Lower lobe of right lung (tissue), 2 donors: ENCODE measurements at regions not wholly inside any gene's neighbourhood (a gene's known extent, or its start where the extent isn't known, plus 50 kb on each side); places are given as distances from the start of the nearest gene placed in this dataset.

Experiments
- ATAC-seq, 2 donors: fragments of 200-7000 bp; cut with Tn5 transposase; one replicate each; pipeline ENCODE4 v1.9.1; 2020 to 2022; ENCODE audit warnings: mild to moderate bottlenecking in 2 of 2, moderate library complexity in 2 of 2
- DNase-seq: peaks from one replicate; pipeline ENCODE4 v3.0.0-alpha.2; 2020
- H3K27ac ChIP-seq: fragments of 200-600 bp; one replicate; pipeline ENCODE4 v1.8.0; 2022
- H3K27me3 ChIP-seq: fragments of 200-600 bp; one replicate; pipeline ENCODE4 v1.8.0; 2022; ENCODE audit warnings: low read depth
- H3K36me3 ChIP-seq: fragments of 200-600 bp; one replicate; pipeline ENCODE4 v1.8.0; 2022; ENCODE audit warnings: mild to moderate bottlenecking
- H3K4me1 ChIP-seq: fragments of 200-600 bp; one replicate; pipeline ENCODE4 v1.8.0; 2022
- H3K4me3 ChIP-seq: fragments of 200-600 bp; one replicate; pipeline ENCODE4 v1.8.0; 2022; ENCODE audit warnings: mild to moderate bottlenecking
- H3K9me3 ChIP-seq: fragments of 200-600 bp; one replicate; pipeline ENCODE4 v1.8.0; 2022
- intact Hi-C: fragments of 100-400 bp; cut with DNase I; formaldehyde crosslinking; loops from one replicate; pipeline ENCODE4 v1.11.0; 2022
- TF ChIP-seq, protein P1 (sequence below): fragments of 200-600 bp; IDR thresholded peaks from one replicate; pipeline ENCODE4 v1.8.0; 2022; ENCODE audit warnings: antibody characterized with exemption, mild to moderate bottlenecking
- donor health status: DM: no; HTN: yes; CAD: no; lungs with severe emphysema.

DNA sequence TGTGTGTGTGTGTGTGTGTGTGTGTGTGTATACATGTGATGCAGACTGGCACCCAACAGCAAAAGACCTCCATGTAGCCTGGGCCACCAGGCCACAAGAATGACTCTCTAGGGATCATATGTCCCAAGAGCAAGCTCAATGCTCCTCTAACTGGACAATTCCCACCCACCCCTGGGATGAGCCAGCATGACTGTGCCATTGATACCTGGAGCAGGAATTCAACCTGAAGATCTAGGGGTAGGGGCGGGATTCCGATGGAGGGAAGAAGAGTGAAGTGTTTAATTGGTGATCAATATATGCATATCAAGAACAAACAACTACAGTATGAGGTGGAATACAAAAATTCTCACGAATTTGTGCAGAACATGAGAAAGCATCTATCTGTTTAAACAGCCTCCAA lies 136.2 kb downstream of the PSMG1 start:
- Histone ChIP-seq H3K4me3 (no peak overlapping the region), H3K9me3 (no peaks in the 10 kb centered on the region), H3K36me3 (no peaks in the 10 kb centered on the region), H3K27ac (no peak overlapping the region), H3K27me3 (no peaks in the 10 kb centered on the region), H3K4me1 (no peaks in the 10 kb centered on the region)
- ATAC-seq (no peak), DNase-seq (no peak)
- TF ChIP-seq, protein P1, sequence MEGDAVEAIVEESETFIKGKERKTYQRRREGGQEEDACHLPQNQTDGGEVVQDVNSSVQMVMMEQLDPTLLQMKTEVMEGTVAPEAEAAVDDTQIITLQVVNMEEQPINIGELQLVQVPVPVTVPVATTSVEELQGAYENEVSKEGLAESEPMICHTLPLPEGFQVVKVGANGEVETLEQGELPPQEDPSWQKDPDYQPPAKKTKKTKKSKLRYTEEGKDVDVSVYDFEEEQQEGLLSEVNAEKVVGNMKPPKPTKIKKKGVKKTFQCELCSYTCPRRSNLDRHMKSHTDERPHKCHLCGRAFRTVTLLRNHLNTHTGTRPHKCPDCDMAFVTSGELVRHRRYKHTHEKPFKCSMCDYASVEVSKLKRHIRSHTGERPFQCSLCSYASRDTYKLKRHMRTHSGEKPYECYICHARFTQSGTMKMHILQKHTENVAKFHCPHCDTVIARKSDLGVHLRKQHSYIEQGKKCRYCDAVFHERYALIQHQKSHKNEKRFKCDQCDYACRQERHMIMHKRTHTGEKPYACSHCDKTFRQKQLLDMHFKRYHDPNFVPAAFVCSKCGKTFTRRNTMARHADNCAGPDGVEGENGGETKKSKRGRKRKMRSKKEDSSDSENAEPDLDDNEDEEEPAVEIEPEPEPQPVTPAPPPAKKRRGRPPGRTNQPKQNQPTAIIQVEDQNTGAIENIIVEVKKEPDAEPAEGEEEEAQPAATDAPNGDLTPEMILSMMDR = no peak
- intact Hi-C loops = no loop called here

DNA sequence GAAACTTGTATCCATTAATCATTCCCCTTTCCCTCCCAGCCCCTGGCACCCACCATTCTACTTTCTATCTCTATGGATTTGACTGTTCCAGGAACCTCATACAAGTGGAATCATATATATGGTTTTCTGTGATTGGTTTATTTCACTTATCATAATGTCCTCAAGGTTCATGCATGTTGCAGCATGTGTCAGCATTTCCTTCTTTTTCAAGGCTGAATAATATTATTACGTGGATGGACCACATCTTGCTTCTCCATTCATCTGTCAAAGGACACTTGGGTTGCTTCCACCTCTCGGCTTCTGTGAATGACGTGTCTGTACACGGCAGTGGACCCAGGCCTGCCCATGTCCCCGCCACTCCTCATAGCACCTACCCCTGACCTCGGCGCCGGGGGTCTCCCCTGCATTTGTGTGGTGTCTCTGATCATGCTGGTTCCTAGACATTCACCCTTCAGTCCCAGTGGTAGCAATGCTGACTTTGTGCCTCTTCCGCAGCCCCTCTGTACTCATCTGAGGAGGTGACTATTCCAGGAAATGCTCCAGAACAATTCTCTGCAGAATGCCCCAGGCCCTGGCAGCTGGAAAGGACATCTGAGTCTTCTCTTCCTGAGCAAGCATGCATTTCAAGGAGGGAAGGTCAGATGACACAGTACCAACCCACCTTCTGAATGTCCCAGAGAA lies 136.9 kb downstream of the PSMG1 start:
- ATAC-seq = no peak

DNA sequence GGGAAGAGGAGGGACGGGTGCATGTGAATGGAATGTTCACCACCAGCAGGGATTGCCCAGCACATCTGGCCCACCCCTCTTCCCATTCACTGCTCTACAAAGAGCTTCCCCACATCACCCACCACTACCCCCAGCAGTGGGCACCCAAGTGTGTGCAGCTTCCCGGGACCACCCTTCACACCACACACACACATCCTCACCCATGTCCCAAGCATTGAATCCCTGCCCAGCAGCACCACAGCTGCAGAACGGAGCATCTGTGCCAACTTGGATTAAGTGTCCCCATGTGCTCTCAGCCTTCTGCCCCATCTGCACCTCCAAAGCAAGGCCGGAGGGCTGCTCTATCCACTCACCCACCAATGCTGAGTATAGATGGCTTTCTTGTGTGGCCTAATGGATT lies 141.4 kb downstream of the PSMG1 start:
- no peak overlapping the region for H3K27ac ChIP-seq

More for the DNA sequence above, 136.9 kb downstream of the PSMG1 start:
- TF ChIP-seq, protein P1 = no peak
- Histone ChIP-seq H3K27ac (no peak overlapping the region), H3K4me3 (no peak overlapping the region), H3K36me3 (no peaks in the 10 kb centered on the region), H3K9me3 (no peaks in the 10 kb centered on the region), H3K27me3 (no peaks in the 10 kb centered on the region), H3K4me1 (peaks cover 2% of the 10 kb centered on the region)
- DNase-seq = no peak
- intact Hi-C loops = no loop called here

DNA sequence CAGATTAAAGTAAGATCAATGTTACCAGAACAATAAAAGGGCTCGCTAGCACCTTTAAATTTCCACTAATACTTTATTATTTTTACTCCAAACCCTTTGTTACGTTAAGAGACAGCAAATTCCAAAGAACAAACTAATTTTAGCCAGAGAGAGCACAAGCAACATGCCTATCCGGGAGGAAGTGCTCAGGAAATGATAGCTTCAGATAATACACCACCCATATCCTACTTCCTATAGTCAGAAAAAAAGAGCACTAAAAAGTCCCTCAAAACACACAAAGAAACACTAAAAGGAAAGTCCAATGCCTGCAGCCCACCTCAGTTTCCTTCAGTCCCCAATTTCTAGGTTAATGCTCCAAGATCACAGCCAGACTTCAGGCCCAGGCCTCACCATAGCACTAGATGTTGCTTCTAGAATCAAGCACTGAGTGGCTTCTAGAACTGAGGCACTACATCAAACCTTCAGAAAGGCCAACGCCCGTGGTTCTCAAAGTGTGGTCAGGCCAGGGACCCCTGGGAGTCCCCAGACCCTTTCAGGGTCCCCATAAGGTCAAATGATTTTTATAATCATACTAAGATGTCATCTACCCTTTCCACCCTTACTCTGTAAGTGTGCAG lies 142.6 kb downstream of the PSMG1 start:
- ATAC-seq = no peak
- H3K27me3 ChIP-seq = no peaks in the 10 kb centered on the region
- H3K36me3 ChIP-seq = no peaks in the 10 kb centered on the region
- intact Hi-C loops = no loop called here
- TF ChIP-seq, protein P1 = no peak
- H3K9me3 ChIP-seq = no peaks in the 10 kb centered on the region
- H3K4me1 ChIP-seq = peaks cover 33% of the 10 kb centered on the region
- H3K27ac ChIP-seq = peak overlapping the region; percentile 69
- no peak overlapping the region for H3K4me3 ChIP-seq
- no peak for DNase-seq

More for the DNA sequence above, 141.4 kb downstream of the PSMG1 start:
- no peaks in the 10 kb centered on the region for H3K9me3 ChIP-seq
- H3K4me3 ChIP-seq = no peak overlapping the region
- no peak for DNase-seq
- no peak for ATAC-seq
- H3K4me1 ChIP-seq = peaks cover 33% of the 10 kb centered on the region
- H3K36me3 ChIP-seq = no peaks in the 10 kb centered on the region
- H3K27me3 ChIP-seq = no peaks in the 10 kb centered on the region
- TF ChIP-seq, protein P1 = no peak
- intact Hi-C loops = no loop called here

DNA sequence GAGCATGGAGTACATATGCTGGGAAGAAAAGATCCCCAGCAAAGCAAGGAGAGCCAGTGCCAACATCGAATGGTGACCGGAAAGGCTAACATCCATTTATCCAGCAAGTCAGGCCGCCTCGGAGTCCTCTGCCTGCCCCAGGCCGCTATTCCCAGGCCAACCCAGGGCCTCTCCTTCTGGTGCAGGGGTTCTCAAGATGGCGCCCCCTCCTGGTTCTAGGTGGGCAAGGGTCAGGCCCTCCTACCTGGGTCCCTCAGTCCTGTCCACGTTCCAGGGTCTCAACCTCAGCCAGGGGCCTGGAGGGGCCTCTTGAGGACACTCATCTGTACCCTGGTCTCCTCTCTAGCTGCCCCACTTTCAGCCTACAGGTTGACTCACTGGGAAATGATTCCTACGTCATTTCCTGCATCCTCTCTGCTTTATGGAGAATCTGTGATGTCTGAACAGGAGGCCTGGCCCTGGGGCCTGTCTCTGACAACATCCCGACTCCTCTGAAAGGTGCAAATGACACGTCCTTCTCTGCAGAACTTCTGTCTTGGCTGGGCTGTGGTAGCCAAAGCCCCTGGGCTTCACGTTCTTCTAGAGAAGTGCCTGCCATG lies 145.3 kb downstream of the PSMG1 start:
- no peak overlapping the region for H3K4me3 ChIP-seq
- DNase-seq (no peak), ATAC-seq (no peak)
- H3K9me3 ChIP-seq = no peaks in the 10 kb centered on the region
- H3K27me3 ChIP-seq = no peaks in the 10 kb centered on the region
- H3K4me1 ChIP-seq = peaks cover 49% of the 10 kb centered on the region
- TF ChIP-seq, protein P1 = no peak
- H3K36me3 ChIP-seq = no peaks in the 10 kb centered on the region
- no peak overlapping the region for H3K27ac ChIP-seq
- intact Hi-C loops = no loop called here
